GM18499 (cell line): ENCODE measurements at regions not wholly inside any gene's neighbourhood (a gene's known extent, or its start where the extent isn't known, plus 50 kb on each side); places are given as distances from the start of the nearest gene placed in this dataset.
A peak's percentile ranks its signal among the peaks of the same experiment; 100 is the strongest.
"Not testable (repeated sequence)": the region's sequence is repeated elsewhere in the genome, so short reads cannot be mapped to it uniquely, and the experiment has no call there.

ENCODE experiments used
- ATAC-seq: cut with Tn5 transposase; IDR thresholded peaks from one replicate; pipeline ENCODE4 v1.9.1; 2021; ENCODE audit warnings: moderate number of reproducible peaks; ENCODE audit not compliant: insufficient read depth, unreplicated experiment

DNA sequence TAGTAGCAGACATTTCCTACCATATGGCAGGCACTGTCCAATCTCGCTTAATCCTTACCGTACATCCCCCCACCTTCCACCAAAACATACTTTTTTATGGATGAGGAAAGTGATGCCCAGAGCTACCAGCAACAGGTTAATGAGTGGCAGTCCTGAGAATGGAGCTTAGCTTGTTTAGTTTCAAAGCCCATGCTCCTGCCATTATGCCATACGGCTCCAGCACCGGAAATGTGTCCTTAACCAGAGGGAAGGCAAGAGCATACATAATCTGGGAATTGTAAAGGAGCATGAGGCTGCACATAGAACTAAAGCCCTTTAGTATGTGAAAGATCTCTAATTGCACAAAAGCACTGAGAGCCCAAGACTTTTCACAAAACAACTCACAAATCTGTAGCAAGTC, 155.9 kb upstream of the PHYHIPL start:
- ATAC-seq, result no peak

GRCh38 chr10:59025981-59026765, 150.3 kb upstream of the PHYHIPL start:
- no peak for ATAC-seq

GRCh38 chr10:59027975-59028655, 148.3 kb upstream of the PHYHIPL start:
- no peak for ATAC-seq

DNA sequence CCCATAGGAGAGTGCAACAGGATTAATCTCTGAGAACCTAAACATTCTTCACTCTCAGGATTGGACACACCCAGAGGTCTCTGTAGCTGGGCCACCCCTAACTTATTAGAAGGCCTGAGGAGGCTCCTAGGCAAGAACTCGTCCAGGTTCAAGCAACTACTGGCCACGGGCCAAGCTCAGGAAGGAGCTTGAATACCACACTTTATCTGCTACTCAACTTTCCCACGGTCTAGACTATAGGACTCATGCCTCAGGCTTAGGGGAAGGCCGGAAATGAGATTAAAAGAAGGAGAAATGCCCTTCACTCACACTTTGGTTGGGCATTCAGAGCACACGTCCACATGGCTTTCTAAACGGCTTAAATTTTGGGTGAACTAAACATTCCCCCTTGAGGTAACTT, 142.8 kb upstream of the PHYHIPL start:
- ATAC-seq, result no peak

DNA sequence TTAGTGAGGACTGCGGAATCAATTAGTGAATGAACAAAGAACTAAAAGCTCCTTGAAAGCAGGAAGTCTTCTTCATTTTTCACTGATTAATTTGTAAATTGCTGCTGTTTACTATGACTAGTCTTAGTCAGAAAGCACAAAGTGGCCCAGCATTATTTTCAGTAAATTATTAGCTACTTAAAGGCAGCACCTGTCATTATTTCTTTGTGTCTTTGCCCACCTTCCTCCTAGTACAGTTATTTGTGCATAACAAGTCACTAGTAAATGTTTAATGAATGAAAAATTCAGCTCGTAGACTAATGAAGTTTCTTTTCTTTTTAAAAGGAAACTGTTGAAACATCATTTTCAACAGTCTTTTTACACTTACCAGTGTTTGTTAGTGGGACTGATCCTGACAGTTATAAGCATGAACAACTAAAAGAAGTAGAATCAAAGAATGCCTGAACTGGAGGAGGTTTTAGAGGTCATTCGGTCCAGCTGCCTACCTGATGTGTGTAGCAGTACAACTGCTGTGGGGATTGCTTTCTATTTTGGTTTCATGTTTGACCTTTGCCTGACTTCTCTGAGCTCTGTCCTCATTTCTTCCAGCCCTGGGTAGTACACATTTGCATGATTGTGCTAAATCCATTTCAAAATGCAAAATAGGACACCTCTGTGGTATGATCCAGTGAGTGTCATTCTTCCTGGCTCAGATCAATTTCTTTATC, 140.0 kb upstream of the PHYHIPL start:
- peak; percentile 97 for ATAC-seq

DNA sequence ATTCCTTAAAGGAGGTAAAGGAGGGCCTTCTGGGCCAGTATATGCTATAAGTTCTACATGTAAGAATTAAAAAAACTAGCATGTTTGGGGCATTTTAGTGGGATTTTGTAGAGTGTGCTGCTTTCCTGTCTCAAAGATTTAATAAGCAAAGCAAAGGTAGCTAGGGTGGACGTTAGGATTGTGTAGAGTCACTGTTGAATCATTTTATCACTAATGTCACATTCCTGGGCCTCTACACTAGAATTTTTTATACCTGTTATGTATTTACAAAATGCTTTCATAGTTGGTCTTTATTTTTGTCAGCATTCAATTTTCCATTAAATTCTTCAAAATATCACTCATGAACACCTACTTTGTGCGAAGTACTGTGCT, 139.4 kb upstream of the PHYHIPL start:
- no peak for ATAC-seq

- no peak for ATAC-seq
Measured at GRCh38 chr10:59037506-59037905, 138.9 kb upstream of the PHYHIPL start.

- not testable (repeated sequence) for ATAC-seq
Measured at GRCh38 chr10:59043358-59043757, 133.1 kb upstream of the PHYHIPL start.

- no peak for ATAC-seq
Measured at GRCh38 chr10:59047180-59047579, 129.3 kb upstream of the PHYHIPL start.

GRCh38 chr10:59047957-59048618, 128.4 kb upstream of the PHYHIPL start:
- ATAC-seq, result peak; percentile 93

DNA sequence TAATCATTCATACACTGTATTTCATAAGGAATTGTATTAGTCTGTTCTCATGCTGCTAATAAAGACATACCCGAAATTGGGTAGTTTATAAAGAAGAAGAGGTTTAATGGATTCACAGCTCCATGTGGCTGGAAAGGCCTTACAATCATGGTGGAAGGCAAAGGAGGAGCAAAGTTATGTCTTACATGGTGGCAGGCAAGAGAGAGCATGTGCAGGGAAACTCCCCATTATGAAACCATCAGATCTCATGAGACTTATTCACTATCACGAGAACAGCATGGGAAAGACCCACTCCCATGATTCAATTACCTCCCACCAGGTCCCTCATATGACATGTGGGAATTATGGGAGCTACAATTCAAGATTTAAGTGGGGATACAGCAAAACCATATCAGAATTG, 122.9 kb upstream of the PHYHIPL start:
- not testable (repeated sequence) for ATAC-seq

GRCh38 chr10:59055045-59055444, 121.4 kb upstream of the PHYHIPL start:
- no peak for ATAC-seq

DNA sequence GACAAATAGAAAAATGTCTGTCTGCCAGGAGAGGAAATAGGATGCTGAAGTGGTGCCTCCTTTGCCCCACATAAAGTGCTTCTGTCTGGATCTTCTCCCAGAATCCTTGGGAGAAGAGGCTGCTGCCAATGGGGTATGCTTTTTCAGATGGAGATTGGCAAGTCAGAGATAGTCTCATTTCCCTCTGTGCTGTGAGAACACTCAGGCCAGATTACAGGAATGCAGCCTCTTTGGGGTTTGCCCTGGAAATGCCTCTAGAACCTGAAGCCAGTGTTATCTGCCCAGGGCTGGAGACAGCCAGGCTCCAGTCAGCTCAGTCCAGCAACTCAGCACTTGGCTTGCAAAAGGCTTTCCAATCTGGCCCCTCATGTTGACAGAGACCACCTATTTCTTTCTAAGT, 119.1 kb upstream of the PHYHIPL start:
- ATAC-seq, result no peak

DNA sequence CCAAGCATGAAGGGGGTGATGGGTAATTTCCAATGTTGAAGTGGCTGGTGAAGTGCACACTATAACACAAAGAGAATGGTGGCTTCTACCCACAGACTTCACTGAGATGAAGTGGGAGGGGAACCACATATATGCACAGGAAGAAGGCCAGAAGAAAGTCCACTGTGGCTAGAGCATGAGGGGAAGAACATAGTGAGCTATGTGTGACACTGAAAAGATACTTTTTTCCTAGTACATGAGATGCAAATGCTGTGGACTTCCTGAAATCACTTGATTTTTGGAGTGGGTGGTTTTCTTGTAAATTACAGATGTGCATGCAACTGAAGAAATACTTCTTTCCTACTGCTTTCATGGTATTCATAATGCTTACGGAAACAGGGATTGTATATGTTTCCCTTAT, 115.6 kb upstream of the PHYHIPL start:
- ATAC-seq, result peak; percentile 60

- no peak for ATAC-seq
Measured at GRCh38 chr10:59063491-59063890, 113.0 kb upstream of the PHYHIPL start.

- no peak for ATAC-seq
Measured at GRCh38 chr10:59064080-59064692, 112.3 kb upstream of the PHYHIPL start.

DNA sequence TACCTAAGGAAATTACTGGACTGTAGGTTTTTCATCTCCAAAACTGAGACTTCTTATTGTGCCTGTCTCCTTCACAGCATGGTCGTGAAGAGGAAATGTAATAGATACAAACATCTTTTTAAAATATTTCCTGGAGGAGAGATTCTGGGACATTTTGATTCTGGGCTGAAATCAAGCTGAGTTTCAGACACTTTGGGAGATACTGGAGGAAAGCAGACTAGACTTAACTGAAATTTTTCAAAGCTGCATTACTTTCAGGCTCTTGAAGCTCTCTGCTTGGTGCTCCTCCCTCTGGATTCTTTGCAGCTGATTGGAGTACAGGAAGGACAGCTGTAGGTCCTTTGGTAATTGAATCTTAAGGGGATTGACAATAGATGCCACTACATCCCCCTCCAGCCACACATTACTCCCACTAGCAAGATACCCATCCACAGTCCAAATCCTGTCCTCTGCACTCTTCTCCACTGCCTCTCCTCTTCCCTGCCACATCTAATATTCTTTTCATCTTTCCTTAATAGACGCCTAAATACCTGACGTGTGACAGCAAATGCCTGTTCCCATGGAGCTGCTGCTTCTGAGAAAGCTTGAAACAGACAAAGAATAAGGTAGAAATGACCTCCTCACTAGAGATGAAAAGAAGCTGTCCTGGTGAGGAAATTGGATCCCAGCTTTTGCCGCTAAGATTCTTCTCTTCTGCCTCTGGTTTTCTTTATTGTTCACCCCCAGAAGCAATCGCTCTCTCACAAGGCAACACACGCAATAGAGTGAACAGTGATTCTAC, 111.5 kb upstream of the PHYHIPL start:
- ATAC-seq, result no peak

- no peak for ATAC-seq
Measured at GRCh38 chr10:59068581-59069191, 107.8 kb upstream of the PHYHIPL start.

GRCh38 chr10:59072038-59072437, 104.4 kb upstream of the PHYHIPL start:
- no peak for ATAC-seq
